NCI-H2107 (cell line): ENCODE measurements at regions not wholly inside any gene's neighbourhood (a gene's known extent, or its start where the extent isn't known, plus 50 kb on each side); places are given as distances from the start of the nearest gene placed in this dataset.
A peak's percentile ranks its signal among the peaks of the same experiment; 100 is the strongest.

Experiments used
- DNase-seq: peaks from one replicate; lab custom pipeline; 2025; lab: John Stamatoyannopoulos, UW

DNA sequence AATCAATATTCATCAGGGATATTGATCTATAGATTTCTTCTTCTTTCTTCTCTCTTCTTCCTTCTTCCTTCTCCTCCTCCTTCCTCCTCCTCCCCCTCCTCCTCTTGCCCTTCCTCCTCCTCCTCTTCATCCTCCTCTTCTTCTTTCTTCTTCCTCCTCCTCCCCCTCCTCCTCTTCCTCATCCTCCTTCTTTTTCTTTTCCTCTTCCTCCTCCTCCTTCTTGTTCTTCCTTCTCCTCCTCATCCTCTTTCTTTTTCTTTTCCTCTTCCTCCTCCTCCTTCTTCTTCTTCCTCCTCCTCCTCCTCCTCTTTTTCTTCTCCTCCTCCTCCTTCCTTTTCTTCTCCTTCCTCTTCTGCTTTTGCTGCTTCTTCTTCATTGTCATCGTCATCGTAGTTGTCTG is 52.4 kb upstream of the SERINC1 start:
- DNase-seq = no peak

- DNase-seq = peak; percentile 61
Observed at GRCh38 chr6:122530440-122531046, 58.9 kb upstream of the SERINC1 start.

DNA sequence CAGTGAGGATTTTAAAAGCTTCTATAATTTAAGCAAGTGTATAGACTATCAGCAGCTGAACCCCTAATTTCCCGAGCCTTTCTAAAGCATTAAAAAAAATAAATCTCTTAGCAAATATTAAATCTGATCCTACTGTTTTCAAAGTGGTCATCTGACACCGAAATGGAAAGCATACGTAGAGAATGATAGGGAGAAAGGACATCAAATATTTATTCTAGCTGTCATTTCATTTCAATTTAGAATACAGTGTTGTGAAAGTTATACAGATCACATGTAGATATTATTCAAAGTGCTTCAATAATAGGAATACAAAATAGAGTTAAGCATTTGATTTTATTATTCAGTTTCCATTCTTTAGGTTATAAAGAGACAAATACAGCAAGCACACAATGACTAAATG is 61.9 kb upstream of the PKIB start:
- DNase-seq = no peak

- no peak for DNase-seq
Observed at GRCh38 chr6:122548820-122549219, 61.4 kb upstream of the PKIB start.

- no peak for DNase-seq
Observed at GRCh38 chr6:122553697-122554096, 56.5 kb upstream of the PKIB start.

DNA sequence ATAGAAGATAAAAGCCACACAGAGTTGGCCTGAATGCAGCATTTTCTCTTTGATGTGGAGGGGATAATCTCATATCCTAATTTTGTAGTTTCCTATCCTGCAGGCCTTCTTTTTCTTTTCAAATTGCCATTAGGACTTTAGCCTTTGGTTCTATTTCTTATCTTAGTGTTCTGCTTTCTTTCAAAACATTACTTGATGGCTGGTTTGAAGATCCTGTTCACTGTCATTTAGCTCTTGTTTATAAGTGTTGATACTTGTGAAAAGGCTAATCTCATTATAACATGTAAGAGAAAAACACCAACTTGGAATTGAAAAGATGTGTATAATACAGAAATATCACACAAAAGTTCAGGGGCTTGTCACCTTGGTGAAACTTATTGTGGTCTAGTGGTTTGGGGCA is 54.6 kb upstream of the PKIB start:
- no peak for DNase-seq

DNA sequence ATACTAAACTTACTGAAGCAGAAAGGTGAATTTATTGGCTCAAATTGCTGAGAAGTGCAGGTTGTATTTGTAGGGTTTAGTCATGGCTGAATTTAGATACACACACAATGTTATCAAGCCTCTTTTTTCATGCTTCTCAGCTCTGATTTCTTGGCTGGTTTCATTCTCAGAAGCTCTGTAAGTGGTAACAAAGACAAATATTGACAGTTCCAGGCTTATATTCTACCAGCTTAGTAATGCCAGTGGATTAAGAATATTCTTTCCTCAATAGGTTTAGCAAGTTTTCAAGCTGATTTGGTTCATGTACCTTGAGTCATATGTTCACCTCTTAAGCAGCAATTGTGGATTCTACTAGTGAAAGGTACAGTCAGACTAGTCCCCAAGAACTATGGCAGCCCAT is 52.1 kb upstream of the PKIB start:
- DNase-seq = no peak
